Right hindlimb (tissue), 1 donor: ENCODE measurements at regions not wholly inside any gene's neighbourhood (a gene's known extent, or its start where the extent isn't known, plus 50 kb on each side); places are given as distances from the start of the nearest gene placed in this dataset.

ENCODE experiments used
- DNase-seq: peaks from one replicate; pipeline ENCODE4 v3.0.0-alpha.2; 2018

DNA sequence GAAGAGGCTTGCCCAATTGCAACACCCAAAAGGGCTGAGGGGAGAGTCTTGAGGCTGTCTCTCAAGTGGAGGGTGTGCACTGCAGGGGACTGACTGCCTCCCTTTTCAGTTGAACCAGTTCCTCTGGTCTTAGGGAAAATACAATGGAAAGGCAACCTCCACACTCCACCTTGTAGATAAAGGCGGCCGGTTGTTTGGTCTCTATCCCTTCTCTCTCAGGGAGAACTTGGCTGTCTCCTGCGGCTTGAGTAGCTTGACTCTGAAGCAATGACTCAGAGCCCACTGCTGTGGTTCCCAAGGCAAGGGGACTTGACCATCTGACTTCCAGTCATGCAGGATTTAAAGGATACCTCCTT lies 143.2 kb upstream of the UMPS start:
- no peak for DNase-seq

DNA sequence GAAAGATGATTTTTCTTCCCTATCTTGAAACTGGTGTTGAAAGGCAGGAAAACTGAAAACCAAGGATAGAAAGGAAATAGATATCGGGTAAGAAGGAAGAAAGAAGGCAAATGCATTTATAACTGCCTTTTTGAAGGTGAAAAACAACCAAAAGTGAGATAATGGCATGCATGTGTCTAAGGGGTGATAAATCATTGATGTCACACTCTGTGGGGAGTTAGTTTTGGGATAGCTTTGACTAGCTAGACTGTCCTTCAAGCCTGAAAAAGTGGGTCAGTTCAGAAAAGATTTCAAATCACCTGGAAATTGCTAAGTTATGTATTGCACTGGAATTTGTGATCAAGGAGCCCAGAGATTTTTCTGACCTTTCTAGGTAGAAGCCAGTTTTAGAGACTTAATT lies 142.2 kb upstream of the UMPS start:
- DNase-seq = no peak

DNA sequence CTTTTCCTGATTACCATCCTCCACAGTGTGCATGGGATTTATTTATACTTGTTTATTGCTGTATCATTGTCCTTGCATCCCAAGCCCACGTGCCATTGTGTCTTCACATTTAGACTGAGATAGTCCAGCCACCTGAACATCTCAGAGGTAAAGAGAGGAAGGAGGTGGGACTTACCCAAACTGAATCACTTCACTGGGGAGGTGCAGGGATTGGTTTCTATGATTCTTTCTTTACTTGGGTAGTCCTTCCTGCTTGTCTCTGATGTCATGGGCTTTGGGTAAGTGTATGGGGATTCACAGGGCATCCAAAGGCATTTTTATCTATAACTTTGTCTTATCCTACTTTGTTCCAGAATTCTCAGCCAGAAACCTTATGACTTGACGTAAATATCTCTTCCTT lies 141.5 kb upstream of the UMPS start:
- no peak for DNase-seq

DNA sequence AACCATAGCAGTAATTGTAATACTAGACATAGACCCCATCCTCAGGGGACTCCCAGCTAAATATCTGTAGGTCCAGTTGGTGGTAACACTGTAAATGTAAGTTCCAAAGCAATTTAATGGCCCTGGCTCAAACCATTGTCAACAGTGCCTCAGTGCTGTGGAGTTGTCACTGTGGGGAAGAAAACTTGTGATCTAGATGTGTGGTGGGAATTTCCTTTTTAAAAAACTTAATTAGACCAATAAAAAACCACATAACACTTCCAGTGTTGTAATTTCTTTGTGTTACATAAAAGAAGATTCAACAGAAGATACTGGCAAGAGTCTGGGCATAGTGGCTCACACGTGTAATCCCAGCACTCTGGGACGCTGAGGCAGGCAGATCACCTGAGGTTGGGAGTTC lies 138.6 kb upstream of the UMPS start:
- DNase-seq = no peak

DNA sequence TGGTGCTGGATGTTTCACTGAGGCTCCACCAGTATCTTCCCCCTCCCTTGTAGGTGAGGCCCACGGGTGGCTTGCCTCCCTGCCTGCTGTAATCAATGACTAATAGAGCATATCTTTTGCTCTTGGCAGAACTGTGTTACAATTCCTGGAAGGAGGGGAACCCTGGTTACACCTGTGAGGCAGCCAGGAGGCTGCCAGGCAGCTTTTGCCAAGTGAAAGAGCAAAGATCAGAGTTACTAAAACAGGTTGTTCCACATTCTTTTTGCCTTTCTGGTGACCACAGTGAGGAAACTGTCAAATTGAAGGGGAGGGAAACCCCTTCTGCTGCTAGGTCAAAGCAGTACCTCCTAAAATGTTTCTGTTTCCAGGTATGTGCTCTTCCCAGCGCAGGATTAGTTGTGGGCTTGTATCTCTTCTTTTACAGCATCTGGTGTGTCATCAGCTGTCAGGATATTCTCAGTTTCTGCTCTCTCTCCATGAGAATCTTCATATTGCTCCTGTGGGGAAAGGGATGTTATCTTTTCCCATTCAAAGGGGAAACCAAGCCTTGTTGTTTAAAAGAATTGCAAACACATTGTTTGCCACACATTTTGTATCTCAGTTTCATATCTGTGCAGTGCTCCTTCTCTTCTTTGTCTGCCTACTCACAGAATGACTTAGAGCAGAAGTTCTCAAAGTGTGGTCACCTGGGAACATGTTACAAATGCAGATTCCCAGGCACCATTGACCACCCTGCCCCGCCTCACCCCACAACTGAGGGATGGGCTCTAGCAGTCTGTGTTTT lies 137.4 kb upstream of the UMPS start:
- DNase-seq = no peak

DNA sequence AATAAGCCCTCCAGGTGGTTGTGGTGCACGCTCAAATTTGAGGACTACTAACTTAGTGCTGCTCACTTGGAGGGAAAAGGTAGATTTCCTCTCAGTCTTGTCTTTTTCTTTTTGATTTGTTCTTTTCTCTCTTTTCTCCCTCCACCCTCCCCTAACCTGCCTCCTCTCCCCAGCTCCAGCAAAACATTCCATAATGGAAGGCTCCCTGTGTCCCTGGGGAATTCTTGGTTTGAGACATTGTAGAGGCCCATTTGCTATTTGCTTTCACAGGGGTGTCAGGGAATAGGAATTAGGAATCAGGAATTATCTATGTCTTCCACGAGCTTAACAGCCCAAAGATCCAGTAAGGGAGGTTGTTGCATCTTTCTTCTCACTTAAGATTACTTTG lies 136.8 kb upstream of the UMPS start:
- no peak for DNase-seq

DNA sequence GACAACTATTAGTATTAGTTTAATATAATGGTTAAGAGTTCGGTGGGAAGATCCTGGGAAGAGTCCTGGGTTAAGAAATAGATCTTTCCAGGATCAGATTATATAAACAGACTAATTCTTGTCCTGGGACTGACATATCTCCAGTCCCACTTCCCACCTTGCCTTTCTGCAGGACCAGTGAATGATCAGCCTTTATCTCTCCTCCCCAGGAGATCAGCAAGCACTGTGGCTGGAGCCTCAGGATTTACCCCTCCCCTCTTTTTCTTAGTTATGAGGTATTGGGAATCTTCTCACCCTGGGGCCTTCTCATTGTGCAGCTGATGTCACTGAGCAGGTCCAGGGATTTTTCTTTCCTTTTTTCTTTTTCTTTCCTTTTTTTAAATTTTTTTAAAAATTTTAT lies 135.7 kb upstream of the UMPS start:
- no peak for DNase-seq

DNA sequence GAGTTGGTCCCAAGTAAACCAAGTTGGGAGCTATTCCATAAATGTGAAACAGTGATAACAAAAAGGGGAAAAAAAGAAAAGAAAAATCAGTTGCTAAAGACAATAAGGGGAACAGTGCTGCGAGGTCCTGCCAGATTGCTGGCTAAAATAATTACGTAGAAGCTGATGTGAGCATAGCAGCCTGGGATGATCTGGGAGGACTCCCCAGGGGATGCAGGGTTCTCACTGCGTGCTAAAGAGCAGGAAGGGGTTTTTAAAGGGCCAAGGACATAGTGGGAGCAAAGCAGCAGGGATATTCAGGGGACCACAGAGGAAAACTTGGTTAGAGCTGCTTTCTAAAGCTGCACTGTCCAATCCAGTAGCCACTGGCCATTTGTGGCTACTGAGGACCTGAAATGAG lies 133.0 kb upstream of the UMPS start:
- no peak for DNase-seq

DNA sequence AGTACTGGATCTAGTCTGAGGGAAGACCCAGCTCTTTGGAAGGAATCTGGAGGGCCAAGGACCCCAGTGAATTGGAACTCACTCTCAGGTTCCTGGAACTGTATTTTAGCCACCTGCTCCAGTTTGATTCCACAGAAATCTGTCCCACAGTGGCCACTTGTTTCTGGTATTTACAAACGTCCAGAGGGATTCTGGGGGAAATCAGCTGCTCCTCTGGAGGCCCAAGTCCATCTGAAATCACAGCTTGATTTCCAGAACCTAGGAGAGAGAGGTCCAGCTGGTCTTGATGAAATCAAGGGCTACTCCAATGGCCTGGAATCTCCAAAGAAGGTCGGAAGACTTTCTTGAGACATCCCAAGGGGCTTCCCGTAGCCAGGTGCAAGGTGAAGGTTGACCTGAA lies 132.3 kb upstream of the UMPS start:
- DNase-seq = no peak

DNA sequence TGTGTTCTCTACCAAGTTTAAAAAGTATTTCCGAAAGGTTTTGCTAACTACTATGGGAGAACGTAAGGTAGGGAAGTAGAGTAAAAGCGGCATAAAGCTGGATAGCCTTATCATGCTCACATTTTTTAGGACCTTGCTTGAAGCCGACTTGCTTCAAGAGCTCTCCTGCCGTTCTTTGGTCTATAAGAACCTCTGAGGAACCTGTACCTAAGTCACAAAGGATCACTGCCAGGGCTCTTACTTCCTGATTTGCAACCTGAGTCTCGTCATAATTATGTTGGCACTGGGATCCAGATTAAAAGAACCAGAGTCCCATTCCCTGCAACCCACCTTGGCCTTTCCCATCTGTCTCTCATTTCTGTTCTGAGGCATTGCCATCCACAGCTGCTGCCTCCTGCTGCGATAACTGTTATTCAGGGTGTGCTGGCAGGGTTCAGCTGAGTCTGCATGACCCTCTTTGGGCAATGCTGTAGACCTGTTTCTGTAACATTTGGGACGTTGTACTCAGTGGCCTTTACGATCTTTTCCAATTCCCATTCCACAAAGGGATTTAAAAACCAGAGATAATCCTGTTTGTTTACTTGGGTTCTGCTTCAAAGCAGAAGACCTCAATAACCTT lies 131.0 kb upstream of the UMPS start:
- no peak for DNase-seq

DNA sequence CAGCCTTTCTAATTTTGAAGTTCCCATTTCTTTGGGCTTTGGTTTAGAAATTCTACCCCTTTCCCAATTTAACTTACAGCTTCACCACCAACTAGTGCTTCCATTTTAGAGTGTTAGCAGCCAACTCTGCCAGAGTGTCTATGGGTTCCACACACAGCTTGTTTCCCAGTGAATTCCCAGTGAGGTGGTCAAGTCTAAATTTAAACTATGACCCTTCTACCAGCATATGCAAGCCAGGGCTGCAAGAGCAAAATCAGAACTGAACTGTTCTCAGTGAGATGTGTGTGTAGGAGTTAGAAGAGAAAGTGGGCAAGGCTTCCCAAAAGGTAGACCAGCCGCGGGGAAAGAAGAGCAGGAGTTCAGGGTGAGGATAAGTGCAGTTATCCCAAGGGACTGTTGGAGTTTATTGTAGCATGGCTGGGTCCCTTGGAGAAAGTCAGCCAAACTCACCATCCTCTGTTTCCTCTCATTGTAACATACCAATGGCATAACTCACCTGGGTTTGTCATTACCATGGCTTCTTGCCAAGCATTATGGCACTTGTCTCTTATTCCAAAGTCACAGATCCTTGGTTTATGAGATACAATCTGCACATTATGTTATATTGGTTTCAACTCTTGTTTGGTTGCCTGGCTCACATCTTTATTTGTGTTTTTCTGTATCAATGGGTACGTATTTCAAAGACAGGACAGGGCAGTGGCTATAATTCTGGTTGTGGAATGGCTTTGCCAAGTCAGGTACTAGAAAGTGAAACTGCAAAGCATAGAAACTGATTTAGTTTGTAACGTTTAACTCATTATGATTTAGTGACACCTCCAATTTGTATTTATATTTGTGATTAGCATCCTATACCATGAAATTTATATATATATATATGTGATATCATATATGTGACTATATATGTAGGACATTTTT lies 130.2 kb upstream of the UMPS start:
- DNase-seq = no peak

DNA sequence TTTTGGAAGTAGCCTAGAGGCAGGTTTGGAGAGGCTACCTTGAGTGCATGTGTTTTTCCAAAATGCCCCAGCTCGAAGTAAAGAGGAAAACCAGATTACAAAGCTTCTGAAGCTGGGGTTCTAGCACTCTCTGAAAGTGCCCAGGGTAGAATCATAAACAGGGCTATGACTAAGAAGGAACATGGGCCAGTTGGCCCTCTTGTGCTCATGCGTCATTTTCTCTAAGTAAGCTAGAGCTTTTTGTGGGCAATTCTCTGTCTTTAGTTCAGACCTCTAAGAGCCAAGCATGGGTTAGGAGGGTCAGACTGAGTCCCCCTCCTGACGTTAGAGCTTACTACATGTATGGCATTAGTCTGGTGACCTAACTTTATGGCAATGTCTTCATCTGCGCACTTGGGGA lies 129.5 kb upstream of the UMPS start:
- DNase-seq = no peak

DNA sequence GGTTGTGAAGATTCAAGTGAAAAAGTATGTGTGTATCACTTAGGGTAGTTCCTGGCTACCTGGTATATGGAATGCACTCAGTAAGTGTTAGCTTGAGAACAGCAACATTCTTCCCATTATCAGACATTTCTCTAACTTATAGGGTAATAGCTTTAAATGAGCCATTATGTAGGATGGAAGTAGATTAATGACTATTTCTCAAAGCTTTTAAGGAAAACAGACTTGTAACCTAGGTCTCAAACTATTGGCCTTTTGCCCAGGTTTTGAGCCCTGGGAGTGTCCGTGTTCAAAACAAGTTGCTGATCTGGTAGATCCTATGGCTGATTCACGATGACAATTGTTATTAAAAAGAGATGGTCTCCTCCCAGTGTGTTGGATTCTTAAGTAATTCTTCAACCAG lies 129.1 kb upstream of the UMPS start:
- DNase-seq = no peak

DNA sequence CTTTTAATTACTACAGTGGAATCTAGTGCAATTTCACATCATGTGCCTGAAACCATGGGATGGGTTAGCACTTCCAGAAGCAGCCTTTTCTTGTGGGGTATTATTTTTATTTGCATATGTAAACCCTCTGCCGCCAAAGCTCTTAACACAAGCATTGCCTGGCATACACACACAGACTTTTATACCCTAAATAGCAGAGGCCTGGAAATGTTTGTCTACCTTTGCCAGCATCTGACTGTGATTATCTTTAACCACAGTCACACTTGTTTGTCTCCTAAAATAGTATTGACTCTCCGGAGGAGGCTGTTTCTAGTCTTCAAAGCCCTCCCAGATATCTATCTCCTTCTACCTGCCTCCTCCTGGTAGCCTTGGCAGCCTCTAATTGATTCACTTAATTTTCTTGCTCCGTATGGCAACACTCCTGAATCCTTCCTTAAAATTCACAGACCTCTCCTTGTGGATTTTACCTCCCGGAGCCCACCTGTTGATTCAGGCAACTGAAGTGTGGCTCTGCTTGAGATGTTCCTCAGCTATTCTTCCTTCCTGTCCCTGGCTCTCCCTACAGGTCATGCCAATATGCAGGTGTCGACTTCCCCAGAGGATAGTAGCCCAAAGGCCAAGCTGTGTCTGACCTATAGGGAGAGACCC lies 127.1 kb upstream of the UMPS start:
- DNase-seq = no peak

DNA sequence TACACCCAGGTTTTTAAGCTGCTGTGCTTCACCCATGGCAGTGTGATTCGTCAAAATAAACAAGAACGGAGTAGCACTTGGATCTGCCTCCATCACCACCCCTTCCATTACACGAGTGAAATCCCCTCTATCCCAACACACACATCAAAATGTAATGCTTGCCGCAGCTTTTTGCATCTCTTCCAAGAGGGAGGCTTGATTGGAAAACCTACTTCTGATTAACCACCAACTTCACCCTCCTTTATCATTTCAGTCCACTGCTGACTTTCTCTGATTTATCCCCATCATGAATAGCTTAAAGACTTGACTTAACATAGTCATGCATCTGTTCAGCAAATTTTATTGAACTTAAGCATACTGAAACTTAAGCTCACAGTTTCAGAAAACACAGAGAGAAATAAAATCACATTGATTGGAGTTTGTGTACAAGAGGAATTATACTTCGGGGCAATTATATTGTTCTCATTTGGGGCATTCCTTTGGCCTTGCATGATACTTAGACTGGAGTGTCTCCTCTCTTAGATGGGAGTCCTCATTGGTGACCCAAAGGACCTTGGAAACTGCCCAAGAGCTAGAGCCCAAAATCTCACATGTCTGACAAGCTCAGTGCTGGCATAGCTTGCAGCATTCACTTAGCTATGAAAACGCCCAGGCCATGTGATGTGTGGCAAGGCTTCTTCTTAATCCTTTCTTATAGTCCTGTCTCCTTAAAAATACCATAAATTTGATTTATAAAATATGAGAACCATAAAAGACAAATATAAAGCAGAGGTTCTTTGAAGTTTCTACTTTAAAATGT lies 124.3 kb upstream of the UMPS start:
- DNase-seq = no peak

DNA sequence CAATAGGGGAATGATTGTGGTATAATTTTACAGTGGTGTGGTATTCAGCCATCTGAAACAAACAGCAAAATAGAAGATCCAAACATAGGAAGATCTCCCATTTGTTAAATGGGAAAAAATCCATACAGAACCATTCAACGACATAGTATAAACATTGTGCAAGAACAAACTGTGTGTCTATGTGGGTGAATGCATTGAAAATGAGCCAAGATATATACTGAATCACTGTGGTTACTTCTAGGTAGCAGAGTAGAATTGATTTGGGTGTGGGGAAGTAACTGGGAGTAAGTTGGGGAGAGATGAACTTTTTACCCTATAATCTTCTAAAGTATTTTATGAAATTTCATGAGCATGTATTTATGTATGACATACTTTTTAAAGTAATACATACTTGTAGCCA lies 123.1 kb upstream of the UMPS start:
- DNase-seq = no peak

DNA sequence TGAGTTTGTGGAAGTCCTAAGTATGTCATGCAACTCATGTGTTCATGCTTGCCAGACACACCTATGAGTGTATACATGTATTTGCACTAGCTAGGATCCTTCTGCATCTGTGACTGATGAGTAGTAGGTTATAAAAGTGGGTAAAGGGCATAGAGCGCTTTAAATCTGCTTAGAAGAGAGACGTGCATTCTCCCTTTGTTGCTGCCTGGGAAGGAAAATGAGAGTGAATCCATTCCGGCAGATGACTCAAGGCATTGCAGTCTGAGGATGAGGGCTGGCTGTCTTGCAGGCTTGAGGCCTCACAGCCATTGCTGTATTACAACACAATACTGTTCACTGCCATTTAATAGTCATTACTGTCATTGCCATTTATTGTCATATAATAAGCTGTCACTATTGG lies 120.8 kb upstream of the UMPS start:
- no peak for DNase-seq

DNA sequence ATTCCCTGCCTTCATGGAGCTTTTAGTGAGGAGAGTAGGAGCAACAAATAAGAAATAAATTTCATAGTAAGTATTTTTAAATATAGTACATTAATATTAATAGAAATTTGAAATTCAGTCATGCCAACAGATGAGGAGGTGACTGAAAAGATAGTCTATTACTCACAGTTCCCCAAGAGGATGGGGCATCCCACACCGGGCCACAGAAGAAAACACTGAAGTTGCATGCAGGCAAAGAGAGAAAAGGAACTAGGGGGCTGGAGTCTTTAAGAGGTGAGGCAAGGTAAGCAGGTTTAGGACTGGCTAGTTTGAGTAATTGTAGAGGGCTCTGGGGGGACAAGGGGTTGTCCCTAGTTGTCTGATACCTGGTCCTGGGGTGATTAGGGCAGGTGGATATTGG lies 120.1 kb upstream of the UMPS start:
- DNase-seq = no peak

DNA sequence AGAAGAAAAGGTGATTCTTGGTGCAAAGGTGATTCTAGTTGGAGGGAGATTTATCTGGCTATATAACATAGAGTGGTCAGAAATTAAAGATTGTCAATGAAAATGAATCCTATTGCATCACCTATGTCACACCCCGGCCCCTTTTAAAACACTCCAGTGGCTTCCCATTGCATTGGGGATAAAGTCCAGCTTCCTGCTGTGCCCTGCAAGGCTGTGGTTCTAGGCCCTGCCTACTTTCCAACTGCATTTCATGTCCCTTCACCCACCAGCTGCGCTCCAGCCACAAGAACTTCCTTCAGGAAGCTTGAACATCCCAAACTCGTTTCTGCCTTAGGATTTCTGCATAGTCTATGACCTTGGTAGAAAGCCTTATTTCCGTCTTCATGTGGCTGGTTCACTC lies 118.7 kb upstream of the UMPS start:
- DNase-seq = no peak

DNA sequence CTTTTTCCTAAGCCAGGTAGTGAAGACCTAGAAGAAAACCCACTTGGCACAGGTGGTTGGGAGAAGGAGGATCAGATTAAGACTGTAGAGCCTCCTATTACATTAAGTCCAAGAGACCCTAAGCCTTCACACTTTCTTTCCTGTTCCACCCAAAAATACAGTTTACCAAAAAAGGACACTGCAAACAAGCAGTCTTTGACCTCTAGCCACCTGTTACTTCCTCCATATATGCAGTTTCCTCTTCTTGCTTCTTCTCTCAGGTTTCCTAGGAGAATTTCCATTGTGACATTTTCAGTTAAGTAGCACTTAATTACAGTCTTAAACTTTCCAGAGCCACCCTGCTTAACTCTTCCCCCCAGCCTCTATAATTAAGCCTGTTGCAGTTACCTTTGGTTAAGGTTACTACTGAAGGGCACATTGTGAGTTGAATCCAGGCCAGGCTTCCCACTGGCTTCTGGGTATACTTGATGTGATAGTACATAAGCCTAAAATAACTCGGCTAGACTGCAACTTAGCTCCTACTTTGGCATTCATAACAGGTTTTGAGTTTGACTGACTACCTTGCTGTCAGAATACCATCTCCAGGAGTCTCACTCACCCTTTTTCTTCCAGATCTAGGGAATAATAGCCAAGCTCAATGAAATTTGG lies 114.2 kb upstream of the UMPS start:
- DNase-seq = no peak

DNA sequence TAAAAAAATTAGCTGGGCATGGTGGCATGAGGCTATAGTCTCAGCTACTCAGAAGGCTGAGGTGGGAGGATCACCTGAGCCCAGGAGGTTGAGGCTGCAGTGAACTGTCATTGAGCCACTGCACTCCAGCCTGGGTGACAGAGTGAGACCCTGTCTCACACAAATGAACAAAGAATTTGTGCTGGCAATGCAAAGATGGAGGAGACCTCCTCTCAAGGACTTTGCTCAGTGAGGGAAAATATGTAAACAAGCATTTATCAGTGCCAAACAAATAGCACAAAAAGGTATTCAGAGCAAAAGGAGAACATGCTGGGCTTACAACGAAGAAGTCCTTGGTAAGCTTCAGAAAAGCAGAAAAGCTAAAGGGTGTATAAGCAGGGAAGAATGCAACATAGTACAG lies 113.1 kb upstream of the UMPS start:
- DNase-seq = no peak
